ENCODE measurements at regions not wholly inside any gene's neighbourhood (a gene's known extent, or its start where the extent isn't known, plus 50 kb on each side); places are given as distances from the start of the nearest gene placed in this dataset.
"Not testable (repeated sequence)": the region's sequence is repeated elsewhere in the genome, so short reads cannot be mapped to it uniquely, and the experiment has no call there.

DNA sequence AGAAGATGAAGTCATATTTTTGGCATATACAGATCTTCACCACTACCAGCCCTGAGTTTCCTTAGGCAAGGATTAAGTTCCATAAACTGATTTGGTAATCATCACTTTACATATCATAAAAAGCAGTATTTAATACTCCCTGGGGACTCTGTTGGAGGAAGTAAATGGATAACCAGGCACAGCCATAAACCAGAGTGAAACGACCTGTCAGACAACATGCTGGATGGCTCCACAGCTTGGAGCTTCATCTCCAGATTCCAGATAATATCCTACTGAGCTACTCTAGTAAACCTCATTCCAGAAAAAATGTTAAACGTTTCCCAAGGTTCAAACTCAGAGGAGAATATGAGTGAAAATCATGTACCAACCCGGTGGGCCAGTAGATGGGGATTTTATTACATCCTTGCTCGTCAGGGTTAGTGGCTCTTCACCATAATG lies 109.2 kb downstream of the BASP1 start:
- DNase-seq (ENCODE audit: low read depth): no peak
- TF ChIP-seq, protein P1, sequence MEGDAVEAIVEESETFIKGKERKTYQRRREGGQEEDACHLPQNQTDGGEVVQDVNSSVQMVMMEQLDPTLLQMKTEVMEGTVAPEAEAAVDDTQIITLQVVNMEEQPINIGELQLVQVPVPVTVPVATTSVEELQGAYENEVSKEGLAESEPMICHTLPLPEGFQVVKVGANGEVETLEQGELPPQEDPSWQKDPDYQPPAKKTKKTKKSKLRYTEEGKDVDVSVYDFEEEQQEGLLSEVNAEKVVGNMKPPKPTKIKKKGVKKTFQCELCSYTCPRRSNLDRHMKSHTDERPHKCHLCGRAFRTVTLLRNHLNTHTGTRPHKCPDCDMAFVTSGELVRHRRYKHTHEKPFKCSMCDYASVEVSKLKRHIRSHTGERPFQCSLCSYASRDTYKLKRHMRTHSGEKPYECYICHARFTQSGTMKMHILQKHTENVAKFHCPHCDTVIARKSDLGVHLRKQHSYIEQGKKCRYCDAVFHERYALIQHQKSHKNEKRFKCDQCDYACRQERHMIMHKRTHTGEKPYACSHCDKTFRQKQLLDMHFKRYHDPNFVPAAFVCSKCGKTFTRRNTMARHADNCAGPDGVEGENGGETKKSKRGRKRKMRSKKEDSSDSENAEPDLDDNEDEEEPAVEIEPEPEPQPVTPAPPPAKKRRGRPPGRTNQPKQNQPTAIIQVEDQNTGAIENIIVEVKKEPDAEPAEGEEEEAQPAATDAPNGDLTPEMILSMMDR (conservative IDR thresholded peaks at IDR 0.05; ENCODE audit: low read depth, low read length): no peak
- H3K4me3 ChIP-seq (ENCODE audit: low read depth, low read length): no peak overlapping the region

DNA sequence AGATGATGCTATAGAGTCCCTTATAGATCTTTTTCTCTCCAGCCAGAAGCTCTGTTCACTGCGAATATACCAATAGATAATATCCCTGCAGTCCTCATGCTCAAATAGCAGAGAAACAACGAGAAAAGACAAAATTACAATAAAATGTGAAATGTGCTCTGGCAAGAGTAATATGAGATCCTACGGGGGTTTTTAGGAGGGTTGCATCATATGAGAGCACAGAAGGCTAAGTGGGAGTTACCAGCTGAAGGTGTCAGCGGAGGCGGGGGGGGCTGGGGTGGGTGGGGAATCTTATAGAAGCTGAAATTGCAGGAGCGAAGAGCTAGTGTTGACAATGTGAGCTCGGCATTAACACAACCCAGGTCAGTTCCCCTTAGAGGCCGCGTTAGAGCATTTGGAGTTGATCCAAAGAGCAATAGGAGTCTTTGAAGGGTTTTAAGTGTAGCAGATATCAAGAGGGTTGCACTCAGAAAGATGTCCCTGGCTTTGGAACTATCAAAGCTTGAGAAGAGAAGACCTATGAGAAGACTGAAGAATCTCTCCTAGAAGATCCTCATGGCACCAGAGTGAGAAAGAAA lies 109.7 kb downstream of the BASP1 start:
- H3K4me3 ChIP-seq (ENCODE audit: low read depth, low read length): no peak overlapping the region
- TF ChIP-seq, protein P1 (conservative IDR thresholded peaks at IDR 0.05; ENCODE audit: low read depth, low read length): no peak
- no peak for DNase-seq (ENCODE audit: low read depth)

- TF ChIP-seq, protein P1 (conservative IDR thresholded peaks at IDR 0.05; ENCODE audit: low read depth, low read length): no peak
- H3K4me3 ChIP-seq (ENCODE audit: low read depth, low read length): no peak overlapping the region
- no peak for DNase-seq (ENCODE audit: low read depth)
These were observed 112.1 kb downstream of the BASP1 start for GRCh38 chr5:17329571-17329970.

GRCh38 chr5:17330386-17330785 lies 113.0 kb downstream of the BASP1 start:
- TF ChIP-seq, protein P1 (conservative IDR thresholded peaks at IDR 0.05; ENCODE audit: low read depth, low read length): no peak
- no peak overlapping the region for H3K4me3 ChIP-seq (ENCODE audit: low read depth, low read length)
- no peak for DNase-seq (ENCODE audit: low read depth)

- DNase-seq (ENCODE audit: low read depth): no peak
- no peak overlapping the region for H3K4me3 ChIP-seq (ENCODE audit: low read depth, low read length)
- TF ChIP-seq, protein P1 (conservative IDR thresholded peaks at IDR 0.05; ENCODE audit: low read depth, low read length): no peak
These were observed 114.2 kb downstream of the BASP1 start for GRCh38 chr5:17331651-17332050.

GRCh38 chr5:17333755-17334154 lies 116.3 kb downstream of the BASP1 start:
- TF ChIP-seq, protein P1 (conservative IDR thresholded peaks at IDR 0.05; ENCODE audit: low read depth, low read length): no peak
- H3K4me3 ChIP-seq (ENCODE audit: low read depth, low read length): no peak overlapping the region
- no peak for DNase-seq (ENCODE audit: low read depth)

DNA sequence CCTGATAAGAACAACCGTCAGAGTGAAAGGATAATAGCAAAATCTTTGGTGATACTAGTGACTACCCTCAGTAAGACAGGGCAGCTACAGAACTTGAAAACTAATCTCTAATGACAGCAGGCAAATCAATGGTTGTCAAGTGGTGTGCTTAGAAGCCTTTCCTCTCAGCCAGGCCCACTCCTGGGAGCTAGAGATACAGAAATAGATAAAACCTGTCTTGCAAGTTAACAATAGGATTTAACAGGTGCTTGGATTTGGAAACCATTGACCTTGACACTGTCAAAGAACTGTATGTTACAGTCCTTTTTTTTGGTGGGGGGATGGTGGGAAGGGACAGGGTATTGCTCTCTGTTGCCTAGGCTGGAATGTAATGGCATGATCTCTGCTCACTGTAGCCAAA lies 118.6 kb downstream of the BASP1 start:
- TF ChIP-seq, protein P1 (conservative IDR thresholded peaks at IDR 0.05; ENCODE audit: low read depth, low read length): no peak
- H3K4me3 ChIP-seq (ENCODE audit: low read depth, low read length): no peak overlapping the region
- DNase-seq (ENCODE audit: low read depth): no peak

DNA sequence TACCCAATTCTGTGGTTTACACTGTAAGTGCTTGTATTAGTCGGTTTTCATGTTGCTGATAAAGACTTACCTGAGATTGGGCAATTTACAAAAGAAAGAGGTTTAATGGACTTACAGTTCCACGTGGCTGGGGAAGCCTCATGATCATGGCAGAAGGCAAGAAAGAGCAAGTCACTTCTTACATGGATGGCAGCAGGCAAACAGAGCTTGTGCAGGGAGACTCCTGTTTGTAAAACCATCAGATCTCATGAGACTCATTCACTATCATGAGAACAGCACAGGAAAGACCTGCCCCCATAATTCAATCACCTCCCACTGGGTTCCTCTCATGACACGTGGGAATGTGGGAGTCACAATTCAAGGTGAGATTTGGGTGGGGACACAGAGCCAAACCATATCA lies 119.3 kb downstream of the BASP1 start:
- DNase-seq (ENCODE audit: low read depth); H3K4me3 ChIP-seq (ENCODE audit: low read depth, low read length): not testable (repeated sequence)
